ENCODE measurements at regions not wholly inside any gene's neighbourhood (a gene's known extent, or its start where the extent isn't known, plus 50 kb on each side); places are given as distances from the start of the nearest gene placed in this dataset.

GRCh38 chr13:69315039-69315438 is 792.6 kb upstream of the ATXN8OS start:
- TF ChIP-seq, protein P1, sequence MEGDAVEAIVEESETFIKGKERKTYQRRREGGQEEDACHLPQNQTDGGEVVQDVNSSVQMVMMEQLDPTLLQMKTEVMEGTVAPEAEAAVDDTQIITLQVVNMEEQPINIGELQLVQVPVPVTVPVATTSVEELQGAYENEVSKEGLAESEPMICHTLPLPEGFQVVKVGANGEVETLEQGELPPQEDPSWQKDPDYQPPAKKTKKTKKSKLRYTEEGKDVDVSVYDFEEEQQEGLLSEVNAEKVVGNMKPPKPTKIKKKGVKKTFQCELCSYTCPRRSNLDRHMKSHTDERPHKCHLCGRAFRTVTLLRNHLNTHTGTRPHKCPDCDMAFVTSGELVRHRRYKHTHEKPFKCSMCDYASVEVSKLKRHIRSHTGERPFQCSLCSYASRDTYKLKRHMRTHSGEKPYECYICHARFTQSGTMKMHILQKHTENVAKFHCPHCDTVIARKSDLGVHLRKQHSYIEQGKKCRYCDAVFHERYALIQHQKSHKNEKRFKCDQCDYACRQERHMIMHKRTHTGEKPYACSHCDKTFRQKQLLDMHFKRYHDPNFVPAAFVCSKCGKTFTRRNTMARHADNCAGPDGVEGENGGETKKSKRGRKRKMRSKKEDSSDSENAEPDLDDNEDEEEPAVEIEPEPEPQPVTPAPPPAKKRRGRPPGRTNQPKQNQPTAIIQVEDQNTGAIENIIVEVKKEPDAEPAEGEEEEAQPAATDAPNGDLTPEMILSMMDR (IDR thresholded peaks at IDR 0.05) = no peak
- TF ChIP-seq REST (IDR thresholded peaks at IDR 0.05; ENCODE audit: low read depth, low read length) = no peak
- TF ChIP-seq, protein P2, sequence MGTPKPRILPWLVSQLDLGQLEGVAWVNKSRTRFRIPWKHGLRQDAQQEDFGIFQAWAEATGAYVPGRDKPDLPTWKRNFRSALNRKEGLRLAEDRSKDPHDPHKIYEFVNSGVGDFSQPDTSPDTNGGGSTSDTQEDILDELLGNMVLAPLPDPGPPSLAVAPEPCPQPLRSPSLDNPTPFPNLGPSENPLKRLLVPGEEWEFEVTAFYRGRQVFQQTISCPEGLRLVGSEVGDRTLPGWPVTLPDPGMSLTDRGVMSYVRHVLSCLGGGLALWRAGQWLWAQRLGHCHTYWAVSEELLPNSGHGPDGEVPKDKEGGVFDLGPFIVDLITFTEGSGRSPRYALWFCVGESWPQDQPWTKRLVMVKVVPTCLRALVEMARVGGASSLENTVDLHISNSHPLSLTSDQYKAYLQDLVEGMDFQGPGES (IDR thresholded peaks at IDR 0.05; ENCODE audit: low read depth, low read length) = no peak
- TF ChIP-seq, protein P3, sequence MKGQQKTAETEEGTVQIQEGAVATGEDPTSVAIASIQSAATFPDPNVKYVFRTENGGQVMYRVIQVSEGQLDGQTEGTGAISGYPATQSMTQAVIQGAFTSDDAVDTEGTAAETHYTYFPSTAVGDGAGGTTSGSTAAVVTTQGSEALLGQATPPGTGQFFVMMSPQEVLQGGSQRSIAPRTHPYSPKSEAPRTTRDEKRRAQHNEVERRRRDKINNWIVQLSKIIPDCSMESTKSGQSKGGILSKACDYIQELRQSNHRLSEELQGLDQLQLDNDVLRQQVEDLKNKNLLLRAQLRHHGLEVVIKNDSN (IDR thresholded peaks at IDR 0.05; ENCODE audit: borderline replicate concordance, low read depth) = no peak
- TF ChIP-seq, protein P4, sequence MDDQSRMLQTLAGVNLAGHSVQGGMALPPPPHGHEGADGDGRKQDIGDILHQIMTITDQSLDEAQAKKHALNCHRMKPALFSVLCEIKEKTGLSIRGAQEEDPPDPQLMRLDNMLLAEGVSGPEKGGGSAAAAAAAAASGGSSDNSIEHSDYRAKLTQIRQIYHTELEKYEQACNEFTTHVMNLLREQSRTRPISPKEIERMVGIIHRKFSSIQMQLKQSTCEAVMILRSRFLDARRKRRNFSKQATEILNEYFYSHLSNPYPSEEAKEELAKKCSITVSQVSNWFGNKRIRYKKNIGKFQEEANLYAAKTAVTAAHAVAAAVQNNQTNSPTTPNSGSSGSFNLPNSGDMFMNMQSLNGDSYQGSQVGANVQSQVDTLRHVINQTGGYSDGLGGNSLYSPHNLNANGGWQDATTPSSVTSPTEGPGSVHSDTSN (IDR thresholded peaks at IDR 0.05) = no peak
- no peak for TF ChIP-seq POLR2AphosphoS5 (IDR thresholded peaks at IDR 0.05; ENCODE audit: low read depth, low read length)
- no peak for TF ChIP-seq YY1 (IDR thresholded peaks at IDR 0.05; ENCODE audit: low read depth)
- no peak for TF ChIP-seq TCF12 (IDR thresholded peaks at IDR 0.05)

Measured in SK-N-SH (cell line).